MM.1S (cell line): ENCODE measurements at regions not wholly inside any gene's neighbourhood (a gene's known extent, or its start where the extent isn't known, plus 50 kb on each side); places are given as distances from the start of the nearest gene placed in this dataset.

Experiments
- EZH2 ChIP-seq: fragments of 300-600 bp; sonication (generic); optimal IDR thresholded peaks from 2 replicates; pipeline ENCODE3; 2017; ENCODE audit warnings: low read depth, mild to moderate bottlenecking, antibody characterized with exemption, low read length, mixed read lengths
- EZH2phosphoT487 ChIP-seq: fragments of 300-600 bp; sonication (generic); IDR thresholded peaks from 2 replicates; pipeline ENCODE4 v1.6.1; 2018; ENCODE audit warnings: antibody characterized with exemption, low read length
- TF ChIP-seq, protein P1 (sequence below): fragments of 300-600 bp; sonication (generic); IDR thresholded peaks from 2 replicates; pipeline ENCODE4 v1.5.1; 2016; ENCODE audit warnings: antibody characterized with exemption, low read length, mixed read lengths

DNA sequence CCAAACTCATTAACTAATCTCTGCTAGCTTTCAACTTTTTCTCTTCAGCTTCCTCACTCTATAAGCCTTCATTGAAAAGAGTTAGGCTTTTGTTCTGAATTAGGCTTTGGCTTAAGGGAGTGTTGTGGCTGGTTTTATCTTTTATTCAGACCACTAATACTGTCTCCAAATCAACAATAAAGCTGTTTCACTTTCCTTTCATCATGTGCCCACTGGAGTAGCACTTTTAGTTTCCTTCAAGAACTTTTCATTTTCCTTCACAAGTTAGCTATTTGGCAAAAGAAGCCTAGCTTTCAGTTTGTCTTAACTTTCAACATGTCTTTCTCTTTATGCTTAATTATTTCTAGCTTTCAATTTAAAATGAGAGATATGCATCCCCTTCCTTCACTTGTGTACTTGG lies 271.7 kb upstream of the FSIP2 start:
- TF ChIP-seq, protein P1, sequence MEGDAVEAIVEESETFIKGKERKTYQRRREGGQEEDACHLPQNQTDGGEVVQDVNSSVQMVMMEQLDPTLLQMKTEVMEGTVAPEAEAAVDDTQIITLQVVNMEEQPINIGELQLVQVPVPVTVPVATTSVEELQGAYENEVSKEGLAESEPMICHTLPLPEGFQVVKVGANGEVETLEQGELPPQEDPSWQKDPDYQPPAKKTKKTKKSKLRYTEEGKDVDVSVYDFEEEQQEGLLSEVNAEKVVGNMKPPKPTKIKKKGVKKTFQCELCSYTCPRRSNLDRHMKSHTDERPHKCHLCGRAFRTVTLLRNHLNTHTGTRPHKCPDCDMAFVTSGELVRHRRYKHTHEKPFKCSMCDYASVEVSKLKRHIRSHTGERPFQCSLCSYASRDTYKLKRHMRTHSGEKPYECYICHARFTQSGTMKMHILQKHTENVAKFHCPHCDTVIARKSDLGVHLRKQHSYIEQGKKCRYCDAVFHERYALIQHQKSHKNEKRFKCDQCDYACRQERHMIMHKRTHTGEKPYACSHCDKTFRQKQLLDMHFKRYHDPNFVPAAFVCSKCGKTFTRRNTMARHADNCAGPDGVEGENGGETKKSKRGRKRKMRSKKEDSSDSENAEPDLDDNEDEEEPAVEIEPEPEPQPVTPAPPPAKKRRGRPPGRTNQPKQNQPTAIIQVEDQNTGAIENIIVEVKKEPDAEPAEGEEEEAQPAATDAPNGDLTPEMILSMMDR: no peak
- no peak for TF ChIP-seq EZH2phosphoT487
- TF ChIP-seq EZH2: no peak
